ENCODE measurements at regions not wholly inside any gene's neighbourhood (a gene's known extent, or its start where the extent isn't known, plus 50 kb on each side); places are given as distances from the start of the nearest gene placed in this dataset.

DNA sequence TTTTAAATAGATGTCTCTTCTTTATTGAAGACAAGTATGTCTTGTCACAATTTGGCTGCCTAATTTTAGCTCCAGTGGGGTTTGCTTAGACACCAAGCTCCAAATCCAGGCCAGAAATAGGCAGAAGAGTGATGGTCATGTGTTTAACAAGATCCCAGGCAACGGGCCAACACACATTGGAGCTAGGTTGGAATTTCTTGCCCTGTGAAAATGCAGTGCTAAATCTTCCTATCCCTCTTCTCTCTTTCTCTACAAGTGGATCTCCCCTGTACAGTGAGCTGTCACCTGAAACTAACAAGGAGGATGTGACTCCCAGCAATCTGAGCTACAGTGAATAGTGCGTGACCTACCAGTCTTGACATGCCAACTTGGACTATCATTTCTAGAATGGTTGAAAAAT lies 65.3 kb upstream of the VGLL2 start:
- ATAC-seq (ENCODE audit: insufficient read depth, low read depth) (no peak), DNase-seq (no peak)
- H4K20me1 ChIP-seq (ENCODE audit: insufficient read depth, low read length), result no peaks in the 10 kb centered on the region
- H3K9ac ChIP-seq (ENCODE audit: low read depth, low read length), result no peak overlapping the region
- TF ChIP-seq, protein P1, sequence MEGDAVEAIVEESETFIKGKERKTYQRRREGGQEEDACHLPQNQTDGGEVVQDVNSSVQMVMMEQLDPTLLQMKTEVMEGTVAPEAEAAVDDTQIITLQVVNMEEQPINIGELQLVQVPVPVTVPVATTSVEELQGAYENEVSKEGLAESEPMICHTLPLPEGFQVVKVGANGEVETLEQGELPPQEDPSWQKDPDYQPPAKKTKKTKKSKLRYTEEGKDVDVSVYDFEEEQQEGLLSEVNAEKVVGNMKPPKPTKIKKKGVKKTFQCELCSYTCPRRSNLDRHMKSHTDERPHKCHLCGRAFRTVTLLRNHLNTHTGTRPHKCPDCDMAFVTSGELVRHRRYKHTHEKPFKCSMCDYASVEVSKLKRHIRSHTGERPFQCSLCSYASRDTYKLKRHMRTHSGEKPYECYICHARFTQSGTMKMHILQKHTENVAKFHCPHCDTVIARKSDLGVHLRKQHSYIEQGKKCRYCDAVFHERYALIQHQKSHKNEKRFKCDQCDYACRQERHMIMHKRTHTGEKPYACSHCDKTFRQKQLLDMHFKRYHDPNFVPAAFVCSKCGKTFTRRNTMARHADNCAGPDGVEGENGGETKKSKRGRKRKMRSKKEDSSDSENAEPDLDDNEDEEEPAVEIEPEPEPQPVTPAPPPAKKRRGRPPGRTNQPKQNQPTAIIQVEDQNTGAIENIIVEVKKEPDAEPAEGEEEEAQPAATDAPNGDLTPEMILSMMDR (IDR thresholded peaks at IDR 0.05; ENCODE audit: borderline replicate concordance, extremely low read depth, low read length, poor library complexity, severe bottlenecking), result no peak
- TF ChIP-seq EZH2 (IDR thresholded peaks at IDR 0.05; ENCODE audit: borderline replicate concordance, low read depth, low read length, severe bottlenecking), result no peak
- no peaks in the 10 kb centered on the region for H3K4me1 ChIP-seq (ENCODE audit: insufficient read depth, low read length)
- no peak overlapping the region for H3K4me2 ChIP-seq (ENCODE audit: insufficient read depth, low read length)
- no peak overlapping the region for H3K27ac ChIP-seq (ENCODE audit: low read length)
- no peak overlapping the region for H2AFZ ChIP-seq (ENCODE audit: low read depth, low read length)
- H3K27me3 ChIP-seq (ENCODE audit: insufficient read depth, low read length, poor library complexity), result no peaks in the 10 kb centered on the region
- no peaks in the 10 kb centered on the region for H3K36me3 ChIP-seq (ENCODE audit: insufficient read depth, low read length)
- H3K4me3 ChIP-seq (ENCODE audit: low read depth in 1 of 2, low read length in 2 of 2), result no peak overlapping the region
- no peaks in the 10 kb centered on the region for H3K79me2 ChIP-seq (ENCODE audit: insufficient read depth, low read length)
- H3K9me3 ChIP-seq (ENCODE audit: insufficient read depth, low read length, severe bottlenecking), result no peaks in the 10 kb centered on the region

DNA sequence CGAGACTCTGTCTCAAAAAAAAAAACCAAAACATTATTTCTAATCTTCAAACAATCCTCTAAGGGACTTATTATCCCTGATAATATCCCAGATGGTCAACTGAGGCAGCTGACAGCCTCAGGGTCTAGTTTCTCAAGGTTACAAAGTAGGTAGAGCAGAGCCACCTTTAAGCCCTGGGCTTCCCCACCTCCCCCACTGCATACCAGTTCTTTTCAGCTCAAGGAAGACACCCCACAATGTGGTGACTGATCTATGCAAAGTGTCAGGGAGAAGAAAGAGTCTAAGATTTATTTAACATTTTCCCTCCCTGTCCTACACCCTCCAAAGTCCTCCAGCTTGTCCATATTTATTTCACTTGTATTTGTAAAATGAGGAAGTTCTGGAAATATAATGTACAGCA lies 60.5 kb upstream of the VGLL2 start:
- no peak overlapping the region for H3K9ac ChIP-seq (ENCODE audit: low read depth, low read length)
- ATAC-seq (ENCODE audit: insufficient read depth, low read depth), result no peak
- no peaks in the 10 kb centered on the region for H3K79me2 ChIP-seq (ENCODE audit: insufficient read depth, low read length)

DNA sequence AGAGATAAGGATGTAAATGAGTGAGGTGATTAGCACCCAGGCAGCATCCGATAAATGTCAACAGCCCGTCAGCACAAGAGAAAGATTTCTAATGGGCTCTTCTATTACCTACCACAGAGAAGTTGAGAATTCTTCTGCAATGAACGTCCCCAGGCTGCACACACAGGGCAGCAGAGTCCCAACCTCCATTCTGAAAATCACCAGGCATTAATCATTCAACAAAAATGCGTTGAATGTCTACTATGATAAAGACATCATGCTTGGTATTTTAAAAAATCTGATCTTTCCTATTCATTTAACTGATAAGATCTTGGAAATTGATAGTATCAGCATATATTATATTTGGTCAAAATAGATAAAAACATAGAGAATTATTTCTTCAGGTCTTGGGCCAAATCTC lies 59.5 kb upstream of the VGLL2 start:
- Histone ChIP-seq H3K27me3 (ENCODE audit: insufficient read depth, low read length, poor library complexity) (no peaks in the 10 kb centered on the region), H4K20me1 (ENCODE audit: insufficient read depth, low read length) (no peaks in the 10 kb centered on the region), H3K27ac (ENCODE audit: low read length) (no peak overlapping the region), H3K4me2 (ENCODE audit: insufficient read depth, low read length) (no peak overlapping the region), H3K9me3 (ENCODE audit: insufficient read depth, low read length, severe bottlenecking) (no peaks in the 10 kb centered on the region), H3K4me3 (ENCODE audit: low read depth in 1 of 2, low read length in 2 of 2) (no peak overlapping the region), H3K4me1 (ENCODE audit: insufficient read depth, low read length) (no peaks in the 10 kb centered on the region), H3K36me3 (ENCODE audit: insufficient read depth, low read length) (no peaks in the 10 kb centered on the region), H2AFZ (ENCODE audit: low read depth, low read length) (no peak overlapping the region), H3K79me2 (ENCODE audit: insufficient read depth, low read length) (no peaks in the 10 kb centered on the region), H3K9ac (ENCODE audit: low read depth, low read length) (no peak overlapping the region)
- TF ChIP-seq EZH2 (IDR thresholded peaks at IDR 0.05; ENCODE audit: borderline replicate concordance, low read depth, low read length, severe bottlenecking), result no peak
- TF ChIP-seq, protein P1 (IDR thresholded peaks at IDR 0.05; ENCODE audit: borderline replicate concordance, extremely low read depth, low read length, poor library complexity, severe bottlenecking), result no peak
- ATAC-seq (ENCODE audit: insufficient read depth, low read depth), result no peak
- no peak for DNase-seq

More for the DNA sequence above, 60.5 kb upstream of the VGLL2 start:
- no peaks in the 10 kb centered on the region for H3K4me1 ChIP-seq (ENCODE audit: insufficient read depth, low read length)
- no peaks in the 10 kb centered on the region for H3K27me3 ChIP-seq (ENCODE audit: insufficient read depth, low read length, poor library complexity)
- TF ChIP-seq EZH2 (IDR thresholded peaks at IDR 0.05; ENCODE audit: borderline replicate concordance, low read depth, low read length, severe bottlenecking), result no peak
- TF ChIP-seq, protein P1 (IDR thresholded peaks at IDR 0.05; ENCODE audit: borderline replicate concordance, extremely low read depth, low read length, poor library complexity, severe bottlenecking), result no peak
- H3K4me2 ChIP-seq (ENCODE audit: insufficient read depth, low read length), result no peak overlapping the region
- no peak overlapping the region for H2AFZ ChIP-seq (ENCODE audit: low read depth, low read length)
- H3K27ac ChIP-seq (ENCODE audit: low read length), result no peak overlapping the region
- H3K36me3 ChIP-seq (ENCODE audit: insufficient read depth, low read length), result no peaks in the 10 kb centered on the region
- no peak for DNase-seq
- H4K20me1 ChIP-seq (ENCODE audit: insufficient read depth, low read length), result no peaks in the 10 kb centered on the region
- no peaks in the 10 kb centered on the region for H3K9me3 ChIP-seq (ENCODE audit: insufficient read depth, low read length, severe bottlenecking)
- H3K4me3 ChIP-seq (ENCODE audit: low read depth in 1 of 2, low read length in 2 of 2), result no peak overlapping the region

DNA sequence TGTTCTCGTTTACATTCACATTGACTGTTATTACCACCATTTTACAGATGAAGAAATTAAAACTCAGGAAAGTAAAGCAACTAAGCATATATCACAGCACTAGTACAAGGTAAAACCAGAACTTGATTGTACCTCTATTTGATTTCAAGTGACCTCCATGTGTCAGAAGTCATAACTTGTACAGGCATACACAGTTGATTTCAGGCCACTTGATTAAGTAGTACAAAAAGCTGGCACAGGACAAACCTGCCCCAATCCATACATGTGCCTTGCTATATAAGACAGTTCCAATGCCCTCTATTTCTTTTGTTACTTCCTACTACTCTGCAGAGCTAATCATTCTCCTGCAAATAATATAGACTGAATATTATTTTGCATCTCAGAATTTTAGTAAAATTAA lies 58.8 kb upstream of the VGLL2 start:
- Histone ChIP-seq H3K4me1 (ENCODE audit: insufficient read depth, low read length) (no peaks in the 10 kb centered on the region), H3K4me3 (ENCODE audit: low read depth in 1 of 2, low read length in 2 of 2) (no peak overlapping the region), H3K27me3 (ENCODE audit: insufficient read depth, low read length, poor library complexity) (no peaks in the 10 kb centered on the region), H3K4me2 (ENCODE audit: insufficient read depth, low read length) (no peak overlapping the region), H3K9ac (ENCODE audit: low read depth, low read length) (no peak overlapping the region), H3K36me3 (ENCODE audit: insufficient read depth, low read length) (no peaks in the 10 kb centered on the region), H3K27ac (ENCODE audit: low read length) (no peak overlapping the region), H4K20me1 (ENCODE audit: insufficient read depth, low read length) (no peaks in the 10 kb centered on the region), H3K9me3 (ENCODE audit: insufficient read depth, low read length, severe bottlenecking) (no peaks in the 10 kb centered on the region), H3K79me2 (ENCODE audit: insufficient read depth, low read length) (no peaks in the 10 kb centered on the region), H2AFZ (ENCODE audit: low read depth, low read length) (no peak overlapping the region)
- ATAC-seq (ENCODE audit: insufficient read depth, low read depth) (no peak), DNase-seq (no peak)
- TF ChIP-seq, protein P1 (IDR thresholded peaks at IDR 0.05; ENCODE audit: borderline replicate concordance, extremely low read depth, low read length, poor library complexity, severe bottlenecking), result no peak
- TF ChIP-seq EZH2 (IDR thresholded peaks at IDR 0.05; ENCODE audit: borderline replicate concordance, low read depth, low read length, severe bottlenecking), result no peak
